ENCODE measurements at regions not wholly inside any gene's neighbourhood (a gene's known extent, or its start where the extent isn't known, plus 50 kb on each side); places are given as distances from the start of the nearest gene placed in this dataset.

- no peak for TF ChIP-seq GATA3 (IDR thresholded peaks at IDR 0.05; ENCODE audit: low read depth, low read length)
- no peak for TF ChIP-seq GATA2 (IDR thresholded peaks at IDR 0.05; ENCODE audit: low read depth, low read length)
Measured at GRCh38 chr5:124179819-124180218, 566.6 kb downstream of the ZNF608 start.

Measured in SH-SY5Y (cell line).